ENCODE measurements at regions not wholly inside any gene's neighbourhood (a gene's known extent, or its start where the extent isn't known, plus 50 kb on each side); places are given as distances from the start of the nearest gene placed in this dataset.

GRCh38 chr2:15875969-15876705 is 64.2 kb upstream of the MYCN start:
- Mint-ChIP-seq H3K27me3 (peaks cover 2% of the 10 kb centered on the region), H3K36me3 (ENCODE audit: low read depth) (no peaks in the 10 kb centered on the region), H3K4me3 (no peak overlapping the region), H3K4me1 (ENCODE audit: low read depth) (no peaks in the 10 kb centered on the region), H3K9me3 (peaks cover 7% of the 10 kb centered on the region), H3K27ac (no peak overlapping the region)
- no peak for TF ChIP-seq CTCF (IDR thresholded peaks at IDR 0.05)
- ATAC-seq = no peak
- ChIA-PET CTCF (no interaction called here), POLR2A (no interaction called here)
- DNase-seq = no peak
- intact Hi-C loops (cut with micrococcal nuclease) = no loop called here

- Mint-ChIP-seq H3K9me3 (peaks cover 5% of the 10 kb centered on the region), H3K36me3 (ENCODE audit: low read depth) (no peaks in the 10 kb centered on the region), H3K4me1 (ENCODE audit: low read depth) (no peaks in the 10 kb centered on the region), H3K27me3 (no peaks in the 10 kb centered on the region), H3K27ac (no peak overlapping the region), H3K4me3 (no peak overlapping the region)
- intact Hi-C loops (cut with micrococcal nuclease) = no loop called here
- ChIA-PET CTCF (no interaction called here), POLR2A (no interaction called here)
- DNase-seq (no peak), ATAC-seq (no peak)
- no peak for TF ChIP-seq CTCF (IDR thresholded peaks at IDR 0.05)
Measured at GRCh38 chr2:15880226-15881119, 59.9 kb upstream of the MYCN start.

- Mint-ChIP-seq H3K9me3 (peaks cover 5% of the 10 kb centered on the region), H3K4me1 (ENCODE audit: low read depth) (no peaks in the 10 kb centered on the region), H3K36me3 (ENCODE audit: low read depth) (no peaks in the 10 kb centered on the region), H3K27me3 (no peaks in the 10 kb centered on the region), H3K4me3 (no peak overlapping the region), H3K27ac (no peak overlapping the region)
- intact Hi-C loops (cut with micrococcal nuclease) = no loop called here
- DNase-seq (no peak), ATAC-seq (no peak)
- ChIA-PET CTCF (no interaction called here), POLR2A (no interaction called here)
- TF ChIP-seq CTCF (IDR thresholded peaks at IDR 0.05) = no peak
Measured at GRCh38 chr2:15881120-15881433, 59.3 kb upstream of the MYCN start.

GRCh38 chr2:15881676-15882075 is 58.7 kb upstream of the MYCN start:
- no peaks in the 10 kb centered on the region for H3K27me3 Mint-ChIP-seq
- no peaks in the 10 kb centered on the region for H3K36me3 Mint-ChIP-seq (ENCODE audit: low read depth)
- DNase-seq (no peak), ATAC-seq (no peak)
- H3K9me3 Mint-ChIP-seq = peaks cover 2% of the 10 kb centered on the region
- H3K4me3 Mint-ChIP-seq = no peak overlapping the region
- H3K27ac Mint-ChIP-seq = no peak overlapping the region
- no peak for TF ChIP-seq CTCF (IDR thresholded peaks at IDR 0.05)
- no peaks in the 10 kb centered on the region for H3K4me1 Mint-ChIP-seq (ENCODE audit: low read depth)
- ChIA-PET POLR2A (no interaction called here), CTCF (no interaction called here)
- intact Hi-C loops (cut with micrococcal nuclease) = no loop called here

Data from activated CD8-positive, alpha-beta T cell treated with anti-CD3 and anti-CD28 coated beads for 36 hours (primary cell).